D721Med (cell line): ENCODE measurements at regions not wholly inside any gene's neighbourhood (a gene's known extent, or its start where the extent isn't known, plus 50 kb on each side); places are given as distances from the start of the nearest gene placed in this dataset.

Source experiments
- DNase-seq: peaks from one replicate; pipeline ENCODE4 v3.0.0; 2011; ENCODE audit warnings: low spot score; ENCODE audit not compliant: insufficient read length
- FAIRE-seq: peaks from 2 replicates; lab custom pipeline; 2011; peaks lifted over from hg19 to GRCh38; lab: Jason Lieb, UNC
- CTCF ChIP-seq: IDR thresholded peaks from 2 replicates; pipeline ENCODE4 v1.5.1; 2012; ENCODE audit warnings: mild to moderate bottlenecking, control low read depth; ENCODE audit not compliant: insufficient read depth; ENCODE audit errors: missing control alignments

- no peak for FAIRE-seq
- no peak for DNase-seq
- no peak for TF ChIP-seq CTCF
Observed at GRCh38 chr5:114062932-114063867, 298.7 kb upstream of the KCNN2 start.

GRCh38 chr5:114065912-114066311 is 296.0 kb upstream of the KCNN2 start:
- FAIRE-seq (no peak), DNase-seq (no peak)
- TF ChIP-seq CTCF, result no peak

GRCh38 chr5:114070093-114070722 is 291.7 kb upstream of the KCNN2 start:
- no peak for FAIRE-seq
- DNase-seq, result no peak

DNA sequence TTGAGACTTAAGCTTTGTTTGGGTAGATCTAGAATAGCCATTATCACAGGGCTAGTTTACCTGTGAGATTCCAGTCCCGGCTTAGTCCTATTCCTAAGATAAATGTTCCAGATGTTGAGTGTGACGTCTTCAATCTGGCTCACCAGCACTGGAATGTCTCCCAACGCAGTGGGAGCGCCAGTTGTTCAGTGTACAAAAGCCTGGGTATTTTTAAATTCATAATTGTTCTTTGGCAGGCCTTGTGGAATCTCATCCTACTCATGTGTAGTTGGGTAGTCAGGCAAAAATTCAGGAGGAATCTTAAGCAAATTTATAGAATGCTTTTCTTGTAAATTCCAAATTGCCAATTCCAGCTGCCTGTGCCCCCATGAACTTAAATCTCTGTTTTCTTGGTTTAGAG is 272.6 kb upstream of the KCNN2 start:
- DNase-seq (no peak), FAIRE-seq (no peak)
- no peak for TF ChIP-seq CTCF

More at GRCh38 chr5:114070093-114070722, 291.7 kb upstream of the KCNN2 start:
- TF ChIP-seq CTCF, result no peak

GRCh38 chr5:114097570-114097969 is 264.3 kb upstream of the KCNN2 start:
- FAIRE-seq (no peak), DNase-seq (no peak)
- TF ChIP-seq CTCF, result peak; percentile 5

DNA sequence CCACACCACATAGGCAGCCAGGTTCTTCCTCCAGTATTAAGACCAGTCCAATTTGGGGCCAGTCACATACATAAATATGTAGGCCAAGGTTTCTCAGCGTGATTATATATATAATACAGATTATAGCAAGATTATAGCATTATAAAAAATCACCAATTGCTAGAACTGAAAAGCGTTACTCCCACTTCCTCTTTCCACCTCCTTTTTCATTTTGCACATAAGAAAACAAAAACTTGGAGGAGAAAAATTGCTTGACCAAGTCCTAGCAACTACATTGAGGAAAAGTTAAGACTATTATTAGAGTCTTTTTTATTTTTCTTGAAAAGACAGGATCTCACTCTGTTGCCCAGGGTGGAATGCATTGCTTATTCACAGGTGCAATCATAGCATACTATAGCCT is 262.7 kb upstream of the KCNN2 start:
- FAIRE-seq (no peak), DNase-seq (no peak)
- TF ChIP-seq CTCF, result no peak
